ENCODE measurements at regions not wholly inside any gene's neighbourhood (a gene's known extent, or its start where the extent isn't known, plus 50 kb on each side); places are given as distances from the start of the nearest gene placed in this dataset.

DNA sequence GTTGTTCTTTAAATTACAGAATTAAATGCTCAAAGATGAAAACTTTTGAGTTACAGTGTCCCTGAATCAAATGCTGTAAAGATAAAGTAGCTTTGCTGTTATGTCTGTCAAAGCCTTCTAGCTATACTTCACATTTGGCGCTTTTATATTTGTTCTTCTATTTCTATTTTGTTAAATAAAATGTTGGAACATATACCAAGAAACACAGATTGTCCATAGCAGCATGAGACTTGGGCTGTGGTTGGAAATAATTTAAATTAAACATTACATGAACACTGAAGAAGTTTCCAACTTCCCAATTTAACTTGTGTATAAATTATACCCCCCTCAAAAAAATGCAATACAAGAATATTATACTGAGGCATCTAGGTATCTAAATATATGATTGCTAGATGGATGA lies 249.8 kb downstream of the NR2F1-AS1 start:
- TF ChIP-seq, protein P1, sequence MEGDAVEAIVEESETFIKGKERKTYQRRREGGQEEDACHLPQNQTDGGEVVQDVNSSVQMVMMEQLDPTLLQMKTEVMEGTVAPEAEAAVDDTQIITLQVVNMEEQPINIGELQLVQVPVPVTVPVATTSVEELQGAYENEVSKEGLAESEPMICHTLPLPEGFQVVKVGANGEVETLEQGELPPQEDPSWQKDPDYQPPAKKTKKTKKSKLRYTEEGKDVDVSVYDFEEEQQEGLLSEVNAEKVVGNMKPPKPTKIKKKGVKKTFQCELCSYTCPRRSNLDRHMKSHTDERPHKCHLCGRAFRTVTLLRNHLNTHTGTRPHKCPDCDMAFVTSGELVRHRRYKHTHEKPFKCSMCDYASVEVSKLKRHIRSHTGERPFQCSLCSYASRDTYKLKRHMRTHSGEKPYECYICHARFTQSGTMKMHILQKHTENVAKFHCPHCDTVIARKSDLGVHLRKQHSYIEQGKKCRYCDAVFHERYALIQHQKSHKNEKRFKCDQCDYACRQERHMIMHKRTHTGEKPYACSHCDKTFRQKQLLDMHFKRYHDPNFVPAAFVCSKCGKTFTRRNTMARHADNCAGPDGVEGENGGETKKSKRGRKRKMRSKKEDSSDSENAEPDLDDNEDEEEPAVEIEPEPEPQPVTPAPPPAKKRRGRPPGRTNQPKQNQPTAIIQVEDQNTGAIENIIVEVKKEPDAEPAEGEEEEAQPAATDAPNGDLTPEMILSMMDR (IDR thresholded peaks at IDR 0.05; ENCODE audit: low read length, missing control alignments) = no peak
- no peak overlapping the region for H3K4me3 ChIP-seq (replicated peaks; ENCODE audit: low read depth, low read length)
- no peak for DNase-seq (ENCODE audit: low read depth)

DNA sequence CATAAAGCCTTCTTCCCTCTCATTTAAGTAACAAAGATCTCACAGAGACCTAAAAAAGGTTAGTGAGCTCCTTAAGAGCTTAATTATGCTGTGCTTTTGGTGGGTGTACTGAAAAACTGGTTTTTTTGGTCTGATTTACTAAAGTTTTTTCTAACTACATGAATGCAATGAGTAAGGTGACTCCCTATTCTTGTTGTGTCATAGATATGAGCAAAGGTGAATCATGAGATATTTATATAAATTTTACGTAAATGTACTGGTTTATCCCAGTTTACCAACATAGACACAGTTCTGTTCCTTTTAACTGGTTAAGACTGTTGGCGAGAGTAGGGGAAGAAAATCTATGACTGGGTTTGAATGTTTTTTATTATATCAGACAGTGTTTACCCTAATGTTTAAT lies 250.5 kb downstream of the NR2F1-AS1 start:
- DNase-seq (ENCODE audit: low read depth) = peak; percentile 49
- H3K4me3 ChIP-seq (replicated peaks; ENCODE audit: low read depth, low read length) = no peak overlapping the region
- TF ChIP-seq, protein P1 (IDR thresholded peaks at IDR 0.05; ENCODE audit: low read length, missing control alignments) = no peak

DNA sequence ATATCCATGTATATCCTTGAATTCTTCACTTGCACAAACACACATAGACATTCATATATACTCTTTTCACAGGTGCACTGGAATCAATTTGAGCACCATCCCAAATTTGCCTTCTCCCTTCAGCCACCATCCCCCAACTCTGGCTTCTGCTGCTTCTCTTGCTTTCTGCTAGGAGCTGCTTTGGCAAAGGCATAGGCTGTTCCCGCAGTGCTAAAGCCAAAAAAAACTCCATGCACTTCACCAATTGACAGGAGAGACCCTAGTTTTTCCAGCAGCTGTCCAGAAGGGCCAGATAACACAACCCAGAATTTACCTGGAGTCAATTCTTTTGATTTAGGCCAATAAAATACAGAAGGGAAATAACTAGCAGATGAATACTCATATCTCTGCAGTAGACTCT lies 251.3 kb downstream of the NR2F1-AS1 start:
- TF ChIP-seq, protein P1 (IDR thresholded peaks at IDR 0.05; ENCODE audit: low read length, missing control alignments) = no peak
- no peak overlapping the region for H3K4me3 ChIP-seq (replicated peaks; ENCODE audit: low read depth, low read length)
- DNase-seq (ENCODE audit: low read depth) = no peak

DNA sequence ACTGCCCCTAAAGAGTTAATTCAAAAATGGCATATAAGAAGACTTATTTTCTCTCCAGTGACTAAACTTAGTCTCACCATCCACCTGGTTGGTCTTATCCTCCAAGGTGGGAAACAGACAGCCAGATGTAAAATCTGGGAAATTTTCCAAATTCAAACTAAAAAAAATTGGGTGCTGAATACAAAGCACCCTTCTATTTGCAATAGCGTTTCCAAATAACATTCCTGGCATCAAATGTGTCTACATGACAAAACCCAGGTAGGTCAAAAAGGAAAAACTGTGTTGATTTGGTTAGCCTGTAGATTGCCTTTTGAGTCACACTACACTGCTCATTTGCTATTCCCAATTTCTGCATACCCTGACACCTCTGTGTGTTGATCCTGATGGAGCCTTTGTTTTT lies 252.2 kb downstream of the NR2F1-AS1 start:
- TF ChIP-seq, protein P1 (IDR thresholded peaks at IDR 0.05; ENCODE audit: low read length, missing control alignments) = no peak
- H3K4me3 ChIP-seq (replicated peaks; ENCODE audit: low read depth, low read length) = no peak overlapping the region
- no peak for DNase-seq (ENCODE audit: low read depth)

GRCh38 chr5:93327605-93328004 lies 253.4 kb downstream of the NR2F1-AS1 start:
- H3K4me3 ChIP-seq (replicated peaks; ENCODE audit: low read depth, low read length) = no peak overlapping the region
- TF ChIP-seq, protein P1 (IDR thresholded peaks at IDR 0.05; ENCODE audit: low read length, missing control alignments) = no peak
- DNase-seq (ENCODE audit: low read depth) = no peak

DNA sequence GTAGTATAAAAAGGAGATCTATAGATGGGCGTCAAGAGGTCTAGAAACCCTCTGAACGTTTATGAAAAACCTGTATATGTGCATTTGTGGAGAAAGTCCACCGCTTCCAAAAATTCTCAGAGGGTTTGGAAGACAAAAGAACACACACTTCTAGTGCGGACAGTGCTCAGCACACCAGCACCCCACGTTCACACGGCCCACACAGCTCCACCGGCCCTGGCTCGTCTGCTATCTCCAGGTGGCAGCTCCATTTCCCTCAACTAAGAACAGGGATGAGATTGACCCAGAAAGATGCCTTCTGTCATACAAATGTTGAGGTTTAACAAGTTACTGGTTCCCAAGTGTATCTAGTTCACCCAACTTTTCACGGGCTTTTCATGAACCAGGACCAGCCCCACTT lies 255.1 kb downstream of the NR2F1-AS1 start:
- H3K4me3 ChIP-seq (replicated peaks; ENCODE audit: low read depth, low read length) = no peak overlapping the region
- no peak for DNase-seq (ENCODE audit: low read depth)
- TF ChIP-seq, protein P1 (IDR thresholded peaks at IDR 0.05; ENCODE audit: low read length, missing control alignments) = no peak

DNA sequence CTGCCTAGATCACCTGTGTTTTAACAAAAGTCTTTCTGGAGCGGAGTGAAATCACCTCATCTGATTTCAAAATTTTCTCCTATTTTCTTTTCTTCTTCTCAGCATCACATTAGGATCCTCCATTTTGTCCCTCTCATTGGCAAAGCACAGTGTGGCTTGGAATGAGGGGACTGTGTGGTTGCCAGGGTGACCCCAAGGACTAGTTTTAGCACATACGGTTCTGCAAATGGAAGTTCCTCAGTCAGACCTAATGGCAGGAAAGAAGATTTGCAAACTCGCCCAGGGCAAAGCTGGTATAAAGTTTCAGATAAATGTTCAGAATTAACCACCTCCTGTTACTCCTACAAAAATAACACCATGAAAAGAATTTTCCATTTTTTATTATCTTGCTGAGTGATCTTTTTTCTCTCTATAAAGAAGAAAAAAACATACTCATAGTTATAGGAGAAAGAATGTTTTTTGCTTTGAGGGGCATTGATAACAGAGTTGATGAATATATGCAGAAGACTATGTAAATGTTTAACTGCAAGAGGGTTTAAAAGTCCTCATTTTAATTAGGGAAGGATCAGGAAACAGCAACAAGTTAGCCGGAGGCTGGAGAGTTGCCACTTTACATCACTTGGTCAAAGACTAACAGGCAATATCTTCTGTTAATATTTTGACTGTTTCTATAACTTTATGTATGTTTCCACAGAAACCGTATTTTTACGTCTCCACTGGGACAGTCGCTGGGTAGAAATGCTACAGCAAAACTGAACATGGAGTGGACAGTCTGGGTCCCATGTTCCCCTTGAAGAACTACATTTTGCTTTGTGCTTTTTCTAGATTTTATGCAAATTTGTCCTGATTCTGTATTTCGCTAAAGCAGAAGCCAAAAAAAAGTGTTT lies 257.8 kb downstream of the NR2F1-AS1 start:
- no peak overlapping the region for H3K4me3 ChIP-seq (replicated peaks; ENCODE audit: low read depth, low read length)
- DNase-seq (ENCODE audit: low read depth) = no peak
- TF ChIP-seq, protein P1 (IDR thresholded peaks at IDR 0.05; ENCODE audit: low read length, missing control alignments) = no peak
